ENCODE measurements at regions not wholly inside any gene's neighbourhood (a gene's known extent, or its start where the extent isn't known, plus 50 kb on each side); places are given as distances from the start of the nearest gene placed in this dataset.

DNA sequence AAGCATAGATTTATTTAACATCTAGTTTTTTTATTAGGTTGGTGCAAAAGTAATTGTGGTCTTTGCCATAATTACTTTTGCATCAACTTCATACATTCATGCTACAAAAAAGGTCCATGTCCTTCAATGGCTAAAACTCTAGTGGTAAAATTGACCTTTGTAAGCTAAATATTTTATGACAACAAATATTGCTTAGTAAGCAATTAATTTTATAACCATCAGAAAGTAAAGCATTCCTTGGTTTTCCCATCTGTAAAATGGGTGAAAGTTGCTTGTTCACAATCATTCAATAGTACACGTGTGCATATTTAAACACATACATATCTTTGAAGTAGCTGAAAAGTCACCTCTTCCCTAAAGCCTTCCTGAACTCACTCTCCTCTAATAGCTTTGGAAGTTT lies 789.6 kb downstream of the CDH8 start:
- no peaks in the 10 kb centered on the region for H3K9me3 ChIP-seq
- in situ Hi-C loops (cut with MboI; ENCODE audit: low pct_ligation_motif_present in 1 of 4, low pct_unique_long_range_greater_than_20kb in 1 of 4, low sequenced_read_pairs in 3 of 4) (no loop called here), intact Hi-C loops (cut with DNase I; ENCODE audit: low total_unique reads) (no loop called here)
- H3K4me3 ChIP-seq = no peak overlapping the region
- TF ChIP-seq POLR2AphosphoS5 (IDR thresholded peaks at IDR 0.05) = no peak
- H3K36me3 ChIP-seq = no peaks in the 10 kb centered on the region
- no peaks in the 10 kb centered on the region for H3K27me3 ChIP-seq
- no peak overlapping the region for H3K27ac ChIP-seq
- H3K4me1 ChIP-seq = no peaks in the 10 kb centered on the region
- no peak for DNase-seq
- WGBS, 2 donors (ENCODE audit: low coverage in 1 of 2) = 86 to 91% methylated on average over 1 of the region's 1 CpG

GRCh38 chr16:61243954-61244353 lies 792.3 kb downstream of the CDH8 start:
- TF ChIP-seq POLR2AphosphoS5 (IDR thresholded peaks at IDR 0.05) = no peak
- TF ChIP-seq, protein P1, sequence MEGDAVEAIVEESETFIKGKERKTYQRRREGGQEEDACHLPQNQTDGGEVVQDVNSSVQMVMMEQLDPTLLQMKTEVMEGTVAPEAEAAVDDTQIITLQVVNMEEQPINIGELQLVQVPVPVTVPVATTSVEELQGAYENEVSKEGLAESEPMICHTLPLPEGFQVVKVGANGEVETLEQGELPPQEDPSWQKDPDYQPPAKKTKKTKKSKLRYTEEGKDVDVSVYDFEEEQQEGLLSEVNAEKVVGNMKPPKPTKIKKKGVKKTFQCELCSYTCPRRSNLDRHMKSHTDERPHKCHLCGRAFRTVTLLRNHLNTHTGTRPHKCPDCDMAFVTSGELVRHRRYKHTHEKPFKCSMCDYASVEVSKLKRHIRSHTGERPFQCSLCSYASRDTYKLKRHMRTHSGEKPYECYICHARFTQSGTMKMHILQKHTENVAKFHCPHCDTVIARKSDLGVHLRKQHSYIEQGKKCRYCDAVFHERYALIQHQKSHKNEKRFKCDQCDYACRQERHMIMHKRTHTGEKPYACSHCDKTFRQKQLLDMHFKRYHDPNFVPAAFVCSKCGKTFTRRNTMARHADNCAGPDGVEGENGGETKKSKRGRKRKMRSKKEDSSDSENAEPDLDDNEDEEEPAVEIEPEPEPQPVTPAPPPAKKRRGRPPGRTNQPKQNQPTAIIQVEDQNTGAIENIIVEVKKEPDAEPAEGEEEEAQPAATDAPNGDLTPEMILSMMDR (IDR thresholded peaks at IDR 0.05) = no peak
- no peak for TF ChIP-seq EP300 (IDR thresholded peaks at IDR 0.05; ENCODE audit: low read depth)
- no peak for TF ChIP-seq POLR2A (IDR thresholded peaks at IDR 0.05)
- Histone ChIP-seq H3K36me3 (no peaks in the 10 kb centered on the region), H3K9me3 (no peaks in the 10 kb centered on the region), H3K4me1 (no peaks in the 10 kb centered on the region), H3K27me3 (no peaks in the 10 kb centered on the region), H3K4me3 (no peak overlapping the region), H3K27ac (no peak overlapping the region)
- no peak for DNase-seq
- WGBS, 2 donors (ENCODE audit: low coverage in 1 of 2) = 82% methylated on average over 5 of the region's 5 CpGs; no CpG with 5 or more reads in 1 of the 2 donors
- intact Hi-C loops (cut with DNase I; ENCODE audit: low total_unique reads) (no loop called here), in situ Hi-C loops (cut with MboI; ENCODE audit: low pct_ligation_motif_present in 1 of 4, low pct_unique_long_range_greater_than_20kb in 1 of 4, low sequenced_read_pairs in 3 of 4) (no loop called here)

GRCh38 chr16:61237884-61238485 lies 798.3 kb downstream of the CDH8 start:
- WGBS, 2 donors (ENCODE audit: low coverage in 1 of 2) = 61 to 73% methylated on average over 9 of the region's 9 CpGs
- Histone ChIP-seq H3K4me3 (no peak overlapping the region), H3K36me3 (no peaks in the 10 kb centered on the region), H3K9me3 (no peaks in the 10 kb centered on the region), H3K4me1 (no peaks in the 10 kb centered on the region), H3K27me3 (no peaks in the 10 kb centered on the region), H3K27ac (no peak overlapping the region)
- no peak for DNase-seq
- in situ Hi-C loops (cut with MboI; ENCODE audit: low pct_ligation_motif_present in 1 of 4, low pct_unique_long_range_greater_than_20kb in 1 of 4, low sequenced_read_pairs in 3 of 4) = loop anchor here in 1 of 4 donors (10.0 kb wide), 1 partner anchor 57 kb away; no protein-coding TSS in a partner anchor
- intact Hi-C loops (cut with DNase I; ENCODE audit: low total_unique reads) = no loop called here
- TF ChIP-seq POLR2A (IDR thresholded peaks at IDR 0.05) = no peak
- no peak for TF ChIP-seq EP300 (IDR thresholded peaks at IDR 0.05; ENCODE audit: low read depth)
- no peak for TF ChIP-seq POLR2AphosphoS5 (IDR thresholded peaks at IDR 0.05)
- TF ChIP-seq, protein P1 (IDR thresholded peaks at IDR 0.05) = no peak

GRCh38 chr16:61233713-61234112 lies 802.5 kb downstream of the CDH8 start:
- H3K4me3 ChIP-seq = no peak overlapping the region

More at GRCh38 chr16:61233713-61234112, 802.5 kb downstream of the CDH8 start:
- DNase-seq = no peak
- no peaks in the 10 kb centered on the region for H3K27me3 ChIP-seq
- in situ Hi-C loops (cut with MboI; ENCODE audit: low pct_ligation_motif_present in 1 of 4, low pct_unique_long_range_greater_than_20kb in 1 of 4, low sequenced_read_pairs in 3 of 4) = loop anchor here in 1 of 4 donors (10.0 kb wide), 1 partner anchor 61 kb away; no protein-coding TSS in a partner anchor
- no peak for TF ChIP-seq POLR2A (IDR thresholded peaks at IDR 0.05)
- TF ChIP-seq, protein P1 (IDR thresholded peaks at IDR 0.05) = no peak
- no peak for TF ChIP-seq POLR2AphosphoS5 (IDR thresholded peaks at IDR 0.05)
- TF ChIP-seq EP300 (IDR thresholded peaks at IDR 0.05; ENCODE audit: low read depth) = no peak
- whole genome bisulfite sequencing, 2 donors (ENCODE audit: low coverage in 1 of 2) = 46 to 57% methylated on average over 3 of the region's 3 CpGs
- intact Hi-C loops (cut with DNase I; ENCODE audit: low total_unique reads) = no loop called here
- H3K9me3 ChIP-seq = no peaks in the 10 kb centered on the region
- H3K27ac ChIP-seq = no peak overlapping the region
- H3K36me3 ChIP-seq = no peaks in the 10 kb centered on the region
- H3K4me1 ChIP-seq = no peaks in the 10 kb centered on the region
